ENCODE measurements at regions not wholly inside any gene's neighbourhood (a gene's known extent, or its start where the extent isn't known, plus 50 kb on each side); places are given as distances from the start of the nearest gene placed in this dataset.

- Histone ChIP-seq H3K9ac (ENCODE audit: low read depth in 1 of 2, low read length in 2 of 2) (no peak overlapping the region), H3K36me3 (ENCODE audit: control insufficient read depth in 4 of 4, insufficient read depth in 3 of 4, low read depth in 1 of 4, low read length in 3 of 4) (no peaks in the 10 kb centered on the region), H3K4me1 (ENCODE audit: control insufficient read depth in 4 of 4, insufficient read depth in 4 of 4, low read length in 3 of 4) (peaks cover 0 to 3% (median 0%) of the 10 kb centered on the region in 4 donors), H3K9me3 (ENCODE audit: control insufficient read depth in 4 of 4, low read length in 3 of 4) (no peaks in the 10 kb centered on the region), H3K27me3 (ENCODE audit: control insufficient read depth in 4 of 4, insufficient read depth in 4 of 4, low read length in 3 of 4) (peaks cover 0 to 2% (median 0%) of the 10 kb centered on the region in 4 donors), H3K4me3 (ENCODE audit: low read depth in 1 of 3, low read length in 3 of 3) (no peak overlapping the region), H3K27ac (ENCODE audit: low read depth in 1 of 2, low read length in 2 of 2) (no peak overlapping the region)
- no peak for TF ChIP-seq NR2F2 (IDR thresholded peaks at IDR 0.05)
- no peak for TF ChIP-seq FOXA2 (IDR thresholded peaks at IDR 0.05)
- no peak for TF ChIP-seq FOXA1 (IDR thresholded peaks at IDR 0.05)
- no peak for TF ChIP-seq RXRA (IDR thresholded peaks at IDR 0.05)
- TF ChIP-seq CTCF (IDR thresholded peaks at IDR 0.05; ENCODE audit: low read depth, low read length, missing input control): no peak
- TF ChIP-seq JUND (IDR thresholded peaks at IDR 0.05): no peak
- TF ChIP-seq MAX (IDR thresholded peaks at IDR 0.05): no peak
- no peak for TF ChIP-seq HNF4G (IDR thresholded peaks at IDR 0.05)
- no peak for TF ChIP-seq ZBTB33 (IDR thresholded peaks at IDR 0.05)
- no peak for TF ChIP-seq RAD21 (IDR thresholded peaks at IDR 0.05)
- TF ChIP-seq EGR1 (IDR thresholded peaks at IDR 0.05; ENCODE audit: low read depth in 2 of 2): no peak
- TF ChIP-seq GABPA (IDR thresholded peaks at IDR 0.05 in 1 of 2, conservative IDR thresholded peaks at IDR 0.05 in 1 of 2): no peak
- DNase-seq (ENCODE audit: low spot score): no peak
Observed at GRCh38 chr3:132084982-132085381, 50.2 kb upstream of the CPNE4 start.

- Histone ChIP-seq H3K4me3 (ENCODE audit: low read depth in 1 of 3, low read length in 3 of 3) (no peak overlapping the region), H3K9me3 (ENCODE audit: control insufficient read depth in 4 of 4, low read length in 3 of 4) (no peaks in the 10 kb centered on the region), H3K27me3 (ENCODE audit: control insufficient read depth in 4 of 4, insufficient read depth in 4 of 4, low read length in 3 of 4) (peaks cover 0 to 10% (median 0%) of the 10 kb centered on the region in 4 donors), H3K4me1 (ENCODE audit: control insufficient read depth in 4 of 4, insufficient read depth in 4 of 4, low read length in 3 of 4) (peaks cover 0 to 3% (median 0%) of the 10 kb centered on the region in 4 donors), H3K9ac (ENCODE audit: low read depth in 1 of 2, low read length in 2 of 2) (no peak overlapping the region), H3K27ac (ENCODE audit: low read depth in 1 of 2, low read length in 2 of 2) (no peak overlapping the region), H3K36me3 (ENCODE audit: control insufficient read depth in 4 of 4, insufficient read depth in 3 of 4, low read depth in 1 of 4, low read length in 3 of 4) (no peaks in the 10 kb centered on the region)
- WGBS: 57% methylated on average over 1 of the region's 1 CpG
- no peak for TF ChIP-seq EGR1 (IDR thresholded peaks at IDR 0.05; ENCODE audit: low read depth in 2 of 2)
- no peak for TF ChIP-seq TAF1 (conservative IDR thresholded peaks at IDR 0.05)
- no peak for TF ChIP-seq ZBTB33 (IDR thresholded peaks at IDR 0.05)
- no peak for TF ChIP-seq RAD21 (IDR thresholded peaks at IDR 0.05)
- TF ChIP-seq CTCF (IDR thresholded peaks at IDR 0.05; ENCODE audit: low read depth, low read length, missing input control): no peak
- TF ChIP-seq HNF4A (conservative IDR thresholded peaks at IDR 0.05): no peak
- TF ChIP-seq REST (IDR thresholded peaks at IDR 0.05): no peak
- TF ChIP-seq GABPA (IDR thresholded peaks at IDR 0.05 in 1 of 2, conservative IDR thresholded peaks at IDR 0.05 in 1 of 2): no peak
- no peak for TF ChIP-seq SP1 (IDR thresholded peaks at IDR 0.05)
- no peak for TF ChIP-seq MAX (IDR thresholded peaks at IDR 0.05)
- no peak for TF ChIP-seq HNF4G (IDR thresholded peaks at IDR 0.05)
- no peak for DNase-seq (ENCODE audit: low spot score)
Observed at GRCh38 chr3:132087356-132087755, 52.5 kb upstream of the CPNE4 start.

Data from liver (tissue), 8 donors.